ENCODE measurements at regions not wholly inside any gene's neighbourhood (a gene's known extent, or its start where the extent isn't known, plus 50 kb on each side); places are given as distances from the start of the nearest gene placed in this dataset.
"Not testable (repeated sequence)": the region's sequence is repeated elsewhere in the genome, so short reads cannot be mapped to it uniquely, and the experiment has no call there.

DNA sequence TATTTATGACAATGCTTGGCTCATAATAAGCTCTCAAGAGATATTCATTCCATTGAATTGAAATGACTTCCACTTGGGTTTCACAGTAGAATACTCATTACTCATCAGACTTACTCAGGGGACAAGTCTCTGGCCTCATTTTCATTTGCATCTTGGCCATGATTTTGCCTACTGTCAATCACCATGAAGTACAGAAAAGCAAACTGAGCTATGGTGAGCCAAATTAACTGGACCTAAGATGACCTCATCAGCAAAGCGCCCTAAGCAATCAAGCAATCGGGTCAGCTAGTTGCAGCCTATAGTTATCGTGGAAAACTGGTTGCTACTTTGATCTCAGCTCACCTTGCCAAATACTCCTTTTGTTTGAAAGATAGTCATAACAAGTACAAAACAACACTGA lies 494.7 kb upstream of the SLC35B3 start:
- WGBS (ENCODE audit: extremely low coverage, insufficient coverage, insufficient read length): no CpG with 5 or more reads among the region's 3 CpGs

DNA sequence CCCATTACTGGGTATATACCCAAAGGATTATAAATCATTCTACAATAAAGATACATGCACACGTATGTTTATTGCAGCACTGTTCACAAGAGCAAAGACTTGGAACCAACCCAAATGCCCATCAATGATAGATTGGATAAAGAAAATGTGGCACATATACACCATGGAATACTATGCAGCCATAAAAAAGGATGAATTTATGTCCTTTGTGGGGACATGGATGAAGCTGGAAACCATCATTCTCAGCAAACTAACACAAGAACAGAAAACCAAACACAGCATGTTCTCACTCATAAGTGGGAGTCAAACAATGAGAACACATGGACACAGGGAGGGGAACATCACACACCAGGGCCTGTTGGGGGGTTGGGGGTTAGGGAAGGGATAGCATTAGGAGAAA lies 484.9 kb upstream of the SLC35B3 start:
- H3K79me2 ChIP-seq (ENCODE audit: control insufficient read depth, insufficient read depth, low read length, poor library complexity); H2BK5ac ChIP-seq (ENCODE audit: low read depth, low read length, poor library complexity); H3K4me2 ChIP-seq (ENCODE audit: low read length); H4K8ac ChIP-seq (ENCODE audit: low read depth, low read length); H3K36me3 ChIP-seq (ENCODE audit: control insufficient read depth in 1 of 2, insufficient read depth in 2 of 2, low read length in 2 of 2); H3K14ac ChIP-seq (ENCODE audit: low read length); H3K9ac ChIP-seq (ENCODE audit: low read length); H3K27ac ChIP-seq (ENCODE audit: low read depth, low read length); DNase-seq; H3K4ac ChIP-seq (ENCODE audit: low read depth, low read length); H4K12ac ChIP-seq (ENCODE audit: low read depth, low read length); H3K4me1 ChIP-seq (ENCODE audit: control insufficient read depth in 1 of 2, insufficient read depth in 2 of 2, low read length in 2 of 2); H2AK5ac ChIP-seq (ENCODE audit: low read length); H4K91ac ChIP-seq (ENCODE audit: low read depth, low read length); H3K9me3 ChIP-seq (ENCODE audit: insufficient read depth, low read depth, low read length); H2AFZ ChIP-seq (ENCODE audit: insufficient read depth, low read length, poor library complexity); H3K23ac ChIP-seq (ENCODE audit: low read length); H2BK120ac ChIP-seq (ENCODE audit: insufficient read depth, low read length, poor library complexity); H3K18ac ChIP-seq (ENCODE audit: low read length); H3K79me1 ChIP-seq (ENCODE audit: low read length); H3K27me3 ChIP-seq (ENCODE audit: insufficient read depth, low read length); H2BK12ac ChIP-seq (ENCODE audit: low read length); H3K4me3 ChIP-seq (ENCODE audit: low read depth, low read length): not testable (repeated sequence)
- no CpG with 5 or more reads among the region's 1 CpG for WGBS (ENCODE audit: extremely low coverage, insufficient coverage, insufficient read length)

More for the DNA sequence above, 494.7 kb upstream of the SLC35B3 start:
- Histone ChIP-seq H4K91ac (ENCODE audit: low read depth, low read length) (no peak overlapping the region), H3K27me3 (ENCODE audit: insufficient read depth, low read length) (no peaks in the 10 kb centered on the region), H3K14ac (ENCODE audit: low read length) (no peak overlapping the region), H2BK5ac (ENCODE audit: low read depth, low read length, poor library complexity) (no peak overlapping the region), H3K4me2 (ENCODE audit: low read length) (no peak overlapping the region), H2BK120ac (ENCODE audit: insufficient read depth, low read length, poor library complexity) (no peak overlapping the region), H2BK12ac (ENCODE audit: low read length) (no peak overlapping the region), H3K4me3 (ENCODE audit: low read depth, low read length) (no peak overlapping the region), H3K79me2 (ENCODE audit: control insufficient read depth, insufficient read depth, low read length, poor library complexity) (no peaks in the 10 kb centered on the region), H4K12ac (ENCODE audit: low read depth, low read length) (no peak overlapping the region), H3K36me3 (ENCODE audit: control insufficient read depth in 1 of 2, insufficient read depth in 2 of 2, low read length in 2 of 2) (no peaks in the 10 kb centered on the region), H4K8ac (ENCODE audit: low read depth, low read length) (no peak overlapping the region), H2AK5ac (ENCODE audit: low read length) (no peak overlapping the region), H3K79me1 (ENCODE audit: low read length) (no peaks in the 10 kb centered on the region), H3K18ac (ENCODE audit: low read length) (no peak overlapping the region), H3K27ac (ENCODE audit: low read depth, low read length) (no peak overlapping the region), H3K4ac (ENCODE audit: low read depth, low read length) (no peak overlapping the region), H2AFZ (ENCODE audit: insufficient read depth, low read length, poor library complexity) (no peak overlapping the region), H3K9ac (ENCODE audit: low read length) (no peak overlapping the region), H3K23ac (ENCODE audit: low read length) (peak overlapping the region; percentile 52), H3K4me1 (ENCODE audit: control insufficient read depth in 1 of 2, insufficient read depth in 2 of 2, low read length in 2 of 2) (no peaks in the 10 kb centered on the region), H3K9me3 (ENCODE audit: insufficient read depth, low read depth, low read length) (no peaks in the 10 kb centered on the region)
- DNase-seq: no peak

DNA sequence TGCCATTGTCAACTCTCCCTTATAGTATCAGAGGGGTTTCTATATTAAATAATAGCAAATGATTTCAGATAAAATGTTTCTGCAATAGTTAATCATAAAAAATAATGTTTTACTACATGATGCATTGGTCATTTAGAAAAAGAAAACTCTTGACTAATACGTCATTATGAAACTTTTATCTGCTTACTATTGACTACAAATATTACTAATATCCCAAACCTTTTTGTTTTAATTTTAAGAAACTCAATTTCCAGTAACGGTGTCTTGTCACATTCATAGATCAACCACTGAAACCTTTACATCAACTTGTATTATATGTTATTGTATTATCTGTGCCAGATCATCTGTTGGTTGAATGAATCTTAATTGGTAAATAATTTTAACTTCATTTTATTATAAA lies 482.9 kb upstream of the SLC35B3 start:
- H2BK12ac ChIP-seq (ENCODE audit: low read length): no peak overlapping the region
- no peak overlapping the region for H3K4me3 ChIP-seq (ENCODE audit: low read depth, low read length)
- H3K79me2 ChIP-seq (ENCODE audit: control insufficient read depth, insufficient read depth, low read length, poor library complexity): no peaks in the 10 kb centered on the region
- no peak for DNase-seq
- H3K9me3 ChIP-seq (ENCODE audit: insufficient read depth, low read depth, low read length): no peaks in the 10 kb centered on the region
- no peak overlapping the region for H2AK5ac ChIP-seq (ENCODE audit: low read length)
- no peak overlapping the region for H4K12ac ChIP-seq (ENCODE audit: low read depth, low read length)
- H3K4ac ChIP-seq (ENCODE audit: low read depth, low read length): no peak overlapping the region
- no peak overlapping the region for H3K18ac ChIP-seq (ENCODE audit: low read length)
- H3K23ac ChIP-seq (ENCODE audit: low read length): no peak overlapping the region
- no peak overlapping the region for H4K91ac ChIP-seq (ENCODE audit: low read depth, low read length)
- H3K36me3 ChIP-seq (ENCODE audit: control insufficient read depth in 1 of 2, insufficient read depth in 2 of 2, low read length in 2 of 2): no peaks in the 10 kb centered on the region
- no peak overlapping the region for H2BK120ac ChIP-seq (ENCODE audit: insufficient read depth, low read length, poor library complexity)
- H3K4me1 ChIP-seq (ENCODE audit: control insufficient read depth in 1 of 2, insufficient read depth in 2 of 2, low read length in 2 of 2): no peaks in the 10 kb centered on the region
- H3K27ac ChIP-seq (ENCODE audit: low read depth, low read length): no peak overlapping the region
- H2BK5ac ChIP-seq (ENCODE audit: low read depth, low read length, poor library complexity): no peak overlapping the region
- no peak overlapping the region for H3K9ac ChIP-seq (ENCODE audit: low read length)
- WGBS (ENCODE audit: extremely low coverage, insufficient coverage, insufficient read length): no CpG with 5 or more reads among the region's 2 CpGs
- H3K14ac ChIP-seq (ENCODE audit: low read length): no peak overlapping the region
- H4K8ac ChIP-seq (ENCODE audit: low read depth, low read length): no peak overlapping the region
- H3K4me2 ChIP-seq (ENCODE audit: low read length): no peak overlapping the region
- no peaks in the 10 kb centered on the region for H3K27me3 ChIP-seq (ENCODE audit: insufficient read depth, low read length)
- no peaks in the 10 kb centered on the region for H3K79me1 ChIP-seq (ENCODE audit: low read length)
- no peak overlapping the region for H2AFZ ChIP-seq (ENCODE audit: insufficient read depth, low read length, poor library complexity)

GRCh38 chr6:8914700-8915099 lies 479.4 kb upstream of the SLC35B3 start:
- WGBS (ENCODE audit: extremely low coverage, insufficient coverage, insufficient read length): no CpG with 5 or more reads among the region's 9 CpGs
- H3K18ac ChIP-seq (ENCODE audit: low read length): no peak overlapping the region
- H2BK120ac ChIP-seq (ENCODE audit: insufficient read depth, low read length, poor library complexity): no peak overlapping the region
- no peak overlapping the region for H2BK5ac ChIP-seq (ENCODE audit: low read depth, low read length, poor library complexity)
- H3K4me1 ChIP-seq (ENCODE audit: control insufficient read depth in 1 of 2, insufficient read depth in 2 of 2, low read length in 2 of 2): no peaks in the 10 kb centered on the region
- H3K23ac ChIP-seq (ENCODE audit: low read length): no peak overlapping the region
- no peak overlapping the region for H4K8ac ChIP-seq (ENCODE audit: low read depth, low read length)
- no peak overlapping the region for H3K14ac ChIP-seq (ENCODE audit: low read length)
- no peaks in the 10 kb centered on the region for H3K79me1 ChIP-seq (ENCODE audit: low read length)
- no peaks in the 10 kb centered on the region for H3K27me3 ChIP-seq (ENCODE audit: insufficient read depth, low read length)
- no peaks in the 10 kb centered on the region for H3K79me2 ChIP-seq (ENCODE audit: control insufficient read depth, insufficient read depth, low read length, poor library complexity)
- DNase-seq: no peak
- no peak overlapping the region for H3K9ac ChIP-seq (ENCODE audit: low read length)
- no peak overlapping the region for H4K12ac ChIP-seq (ENCODE audit: low read depth, low read length)
- no peaks in the 10 kb centered on the region for H3K9me3 ChIP-seq (ENCODE audit: insufficient read depth, low read depth, low read length)
- no peak overlapping the region for H3K4ac ChIP-seq (ENCODE audit: low read depth, low read length)
- no peak overlapping the region for H4K91ac ChIP-seq (ENCODE audit: low read depth, low read length)
- H3K4me3 ChIP-seq (ENCODE audit: low read depth, low read length): no peak overlapping the region
- H3K36me3 ChIP-seq (ENCODE audit: control insufficient read depth in 1 of 2, insufficient read depth in 2 of 2, low read length in 2 of 2): no peaks in the 10 kb centered on the region
- no peak overlapping the region for H3K27ac ChIP-seq (ENCODE audit: low read depth, low read length)
- no peak overlapping the region for H2BK12ac ChIP-seq (ENCODE audit: low read length)
- H2AK5ac ChIP-seq (ENCODE audit: low read length): no peak overlapping the region
- no peak overlapping the region for H2AFZ ChIP-seq (ENCODE audit: insufficient read depth, low read length, poor library complexity)
- H3K4me2 ChIP-seq (ENCODE audit: low read length): no peak overlapping the region
